GM12878 (cell line): ENCODE measurements at regions not wholly inside any gene's neighbourhood (a gene's known extent, or its start where the extent isn't known, plus 50 kb on each side); places are given as distances from the start of the nearest gene placed in this dataset.

ENCODE experiments used
- CREM ChIP-seq: IDR thresholded peaks from 2 replicates; pipeline ENCODE4 v1.6.1; 2014; ENCODE audit warnings: antibody characterized with exemption, low read depth
- CUX1 ChIP-seq: IDR thresholded peaks from 2 replicates; pipeline ENCODE4 v1.6.1; 2012; ENCODE audit warnings: improper control_type of control experiment, low read depth, low read length; ENCODE audit not compliant: insufficient replicate concordance
- JUND ChIP-seq: IDR thresholded peaks from 2 replicates; pipeline ENCODE4 v1.6.1; 2012; ENCODE audit warnings: low read depth, mild to moderate bottlenecking, low read length, improper control_type of control experiment, moderate library complexity
- NKRF ChIP-seq: fragments of 450-650 bp; conservative IDR thresholded peaks from 2 replicates; pipeline ENCODE4 v1.6.1; 2017; ENCODE audit warnings: mild to moderate bottlenecking, moderate library complexity
- POLR2A ChIP-seq: IDR thresholded peaks from 2 replicates; pipeline ENCODE4 v1.6.1; 2011; ENCODE audit warnings: low read depth, mild to moderate bottlenecking, low read length
- RBBP5 ChIP-seq: fragments of 200-600 bp; sonication (generic); conservative IDR thresholded peaks from 2 replicates; pipeline ENCODE4 v1.6.1; 2016
- SIX5 ChIP-seq: IDR thresholded peaks from 2 replicates; pipeline ENCODE4 v1.6.1; 2011; ENCODE audit warnings: mild to moderate bottlenecking, low read depth, low read length, moderate library complexity; ENCODE audit not compliant: severe bottlenecking
- ZNF622 ChIP-seq: fragments of 450-650 bp; IDR thresholded peaks from 2 replicates; pipeline ENCODE4 v1.6.1; 2017; ENCODE audit warnings: mild to moderate bottlenecking, inconsistent platforms
- TF ChIP-seq, protein P1 (sequence below), 3 experiments: IDR thresholded peaks in 2 of 3; conservative IDR thresholded peaks in 1 of 3; 2 replicates each; pipeline ENCODE4 v1.5.1; 2011; ENCODE audit warnings: low read depth in 3 of 3, low read length in 3 of 3, mild to moderate bottlenecking in 3 of 3, control low read depth in 2 of 3, moderate library complexity in 2 of 3, inconsistent platforms in 1 of 3, mixed read lengths in 1 of 3; ENCODE audit not compliant: control insufficient read depth in 2 of 3, insufficient read depth in 1 of 3; ENCODE audit errors: extremely low read depth in 1 of 3
- TF ChIP-seq, protein P2 (sequence below): fragments of 450-650 bp; formaldehyde crosslinking; IDR thresholded peaks from 2 replicates; pipeline ENCODE4 v1.4.0; 2020; ENCODE audit warnings: mild to moderate bottlenecking, moderate library complexity

DNA sequence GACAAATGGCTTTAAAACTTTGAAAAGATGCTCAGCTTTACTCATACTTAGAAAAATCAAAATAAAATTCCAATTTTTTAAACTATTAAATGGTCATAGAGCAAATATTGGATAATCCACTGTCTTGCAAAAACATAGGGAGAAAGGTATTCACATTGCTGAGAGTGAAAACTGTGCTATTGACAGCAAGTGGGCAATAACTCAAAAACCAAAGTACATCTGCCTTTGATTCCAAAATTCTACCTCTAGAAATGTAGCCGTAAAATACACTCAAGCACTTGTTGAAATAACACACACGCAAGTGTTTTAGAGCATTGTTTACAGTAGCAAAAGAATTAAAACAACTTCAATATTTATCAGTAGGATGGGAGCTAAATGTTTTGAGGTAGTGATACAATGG is 210.6 kb upstream of the HS3ST3A1 start:
- TF ChIP-seq CUX1 = no peak
- TF ChIP-seq, protein P1, sequence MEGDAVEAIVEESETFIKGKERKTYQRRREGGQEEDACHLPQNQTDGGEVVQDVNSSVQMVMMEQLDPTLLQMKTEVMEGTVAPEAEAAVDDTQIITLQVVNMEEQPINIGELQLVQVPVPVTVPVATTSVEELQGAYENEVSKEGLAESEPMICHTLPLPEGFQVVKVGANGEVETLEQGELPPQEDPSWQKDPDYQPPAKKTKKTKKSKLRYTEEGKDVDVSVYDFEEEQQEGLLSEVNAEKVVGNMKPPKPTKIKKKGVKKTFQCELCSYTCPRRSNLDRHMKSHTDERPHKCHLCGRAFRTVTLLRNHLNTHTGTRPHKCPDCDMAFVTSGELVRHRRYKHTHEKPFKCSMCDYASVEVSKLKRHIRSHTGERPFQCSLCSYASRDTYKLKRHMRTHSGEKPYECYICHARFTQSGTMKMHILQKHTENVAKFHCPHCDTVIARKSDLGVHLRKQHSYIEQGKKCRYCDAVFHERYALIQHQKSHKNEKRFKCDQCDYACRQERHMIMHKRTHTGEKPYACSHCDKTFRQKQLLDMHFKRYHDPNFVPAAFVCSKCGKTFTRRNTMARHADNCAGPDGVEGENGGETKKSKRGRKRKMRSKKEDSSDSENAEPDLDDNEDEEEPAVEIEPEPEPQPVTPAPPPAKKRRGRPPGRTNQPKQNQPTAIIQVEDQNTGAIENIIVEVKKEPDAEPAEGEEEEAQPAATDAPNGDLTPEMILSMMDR (IDR thresholded peaks at IDR 0.05 in 2 of 3, conservative IDR thresholded peaks at IDR 0.05 in 1 of 3; ENCODE audit: control insufficient read depth in 2 of 3, extremely low read depth in 1 of 3, insufficient read depth in 1 of 3, low read depth in 3 of 3, low read length in 3 of 3) = no peak
- no peak for TF ChIP-seq SIX5
- TF ChIP-seq, protein P2, sequence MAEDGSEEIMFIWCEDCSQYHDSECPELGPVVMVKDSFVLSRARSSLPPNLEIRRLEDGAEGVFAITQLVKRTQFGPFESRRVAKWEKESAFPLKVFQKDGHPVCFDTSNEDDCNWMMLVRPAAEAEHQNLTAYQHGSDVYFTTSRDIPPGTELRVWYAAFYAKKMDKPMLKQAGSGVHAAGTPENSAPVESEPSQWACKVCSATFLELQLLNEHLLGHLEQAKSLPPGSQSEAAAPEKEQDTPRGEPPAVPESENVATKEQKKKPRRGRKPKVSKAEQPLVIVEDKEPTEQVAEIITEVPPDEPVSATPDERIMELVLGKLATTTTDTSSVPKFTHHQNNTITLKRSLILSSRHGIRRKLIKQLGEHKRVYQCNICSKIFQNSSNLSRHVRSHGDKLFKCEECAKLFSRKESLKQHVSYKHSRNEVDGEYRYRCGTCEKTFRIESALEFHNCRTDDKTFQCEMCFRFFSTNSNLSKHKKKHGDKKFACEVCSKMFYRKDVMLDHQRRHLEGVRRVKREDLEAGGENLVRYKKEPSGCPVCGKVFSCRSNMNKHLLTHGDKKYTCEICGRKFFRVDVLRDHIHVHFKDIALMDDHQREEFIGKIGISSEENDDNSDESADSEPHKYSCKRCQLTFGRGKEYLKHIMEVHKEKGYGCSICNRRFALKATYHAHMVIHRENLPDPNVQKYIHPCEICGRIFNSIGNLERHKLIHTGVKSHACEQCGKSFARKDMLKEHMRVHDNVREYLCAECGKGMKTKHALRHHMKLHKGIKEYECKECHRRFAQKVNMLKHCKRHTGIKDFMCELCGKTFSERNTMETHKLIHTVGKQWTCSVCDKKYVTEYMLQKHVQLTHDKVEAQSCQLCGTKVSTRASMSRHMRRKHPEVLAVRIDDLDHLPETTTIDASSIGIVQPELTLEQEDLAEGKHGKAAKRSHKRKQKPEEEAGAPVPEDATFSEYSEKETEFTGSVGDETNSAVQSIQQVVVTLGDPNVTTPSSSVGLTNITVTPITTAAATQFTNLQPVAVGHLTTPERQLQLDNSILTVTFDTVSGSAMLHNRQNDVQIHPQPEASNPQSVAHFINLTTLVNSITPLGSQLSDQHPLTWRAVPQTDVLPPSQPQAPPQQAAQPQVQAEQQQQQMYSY (CRISPR knock-in tag) = no peak
- no peak for TF ChIP-seq JUND
- no peak for TF ChIP-seq RBBP5
- no peak for TF ChIP-seq POLR2A
- no peak for TF ChIP-seq CREM
- no peak for TF ChIP-seq ZNF622
- TF ChIP-seq NKRF = no peak
